H1 (cell line): ENCODE measurements at regions not wholly inside any gene's neighbourhood (a gene's known extent, or its start where the extent isn't known, plus 50 kb on each side); places are given as distances from the start of the nearest gene placed in this dataset.

Source experiments
- JUN ChIP-seq: IDR thresholded peaks from 2 replicates; pipeline ENCODE4 v1.6.1; 2011; ENCODE audit warnings: low read depth, mild to moderate bottlenecking, improper control_type of control experiment, low read length
- JUND ChIP-seq: IDR thresholded peaks from 2 replicates; pipeline ENCODE4 v1.6.1; 2011; ENCODE audit warnings: mild to moderate bottlenecking, improper control_type of control experiment, low read length
- SP2 ChIP-seq: IDR thresholded peaks from 2 replicates; pipeline ENCODE4 v1.6.1; 2012; ENCODE audit warnings: mild to moderate bottlenecking, low read length, inconsistent platforms
- TF ChIP-seq, protein P1 (sequence below), 3 experiments: IDR thresholded peaks; 1 replicate in 2 of 3; 2 replicates in 1 of 3; pipeline versions ENCODE4 v1.5.1 to v1.6.1; 2011; ENCODE audit warnings: low read length in 3 of 3, mild to moderate bottlenecking in 3 of 3, inconsistent platforms in 2 of 3, low read depth in 1 of 3, moderate library complexity in 1 of 3; ENCODE audit not compliant: insufficient read depth in 1 of 3; ENCODE audit errors: control extremely low read depth in 1 of 3

DNA sequence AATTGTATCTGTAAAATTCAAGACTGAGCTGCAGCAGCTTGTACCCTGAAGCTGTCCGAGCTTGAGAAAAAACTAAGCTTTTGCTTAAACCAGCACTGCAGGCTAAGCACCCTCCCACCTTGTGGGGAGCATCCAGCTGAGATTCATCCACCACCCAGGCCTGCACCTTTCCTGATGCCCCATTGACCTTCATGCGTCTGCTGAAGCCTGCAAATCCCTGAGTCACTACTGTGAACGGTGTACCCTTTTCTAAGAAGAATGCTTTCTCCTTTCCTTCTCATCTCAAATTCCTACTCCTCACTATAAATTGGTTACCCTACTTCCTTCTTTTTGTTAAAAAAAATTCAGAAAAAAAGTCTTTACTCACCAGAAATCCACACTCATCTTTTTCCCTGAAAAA lies 90.9 kb upstream of the RGS18 start:
- TF ChIP-seq JUN (no peak), SP2 (no peak), JUND (no peak)
- TF ChIP-seq, protein P1, sequence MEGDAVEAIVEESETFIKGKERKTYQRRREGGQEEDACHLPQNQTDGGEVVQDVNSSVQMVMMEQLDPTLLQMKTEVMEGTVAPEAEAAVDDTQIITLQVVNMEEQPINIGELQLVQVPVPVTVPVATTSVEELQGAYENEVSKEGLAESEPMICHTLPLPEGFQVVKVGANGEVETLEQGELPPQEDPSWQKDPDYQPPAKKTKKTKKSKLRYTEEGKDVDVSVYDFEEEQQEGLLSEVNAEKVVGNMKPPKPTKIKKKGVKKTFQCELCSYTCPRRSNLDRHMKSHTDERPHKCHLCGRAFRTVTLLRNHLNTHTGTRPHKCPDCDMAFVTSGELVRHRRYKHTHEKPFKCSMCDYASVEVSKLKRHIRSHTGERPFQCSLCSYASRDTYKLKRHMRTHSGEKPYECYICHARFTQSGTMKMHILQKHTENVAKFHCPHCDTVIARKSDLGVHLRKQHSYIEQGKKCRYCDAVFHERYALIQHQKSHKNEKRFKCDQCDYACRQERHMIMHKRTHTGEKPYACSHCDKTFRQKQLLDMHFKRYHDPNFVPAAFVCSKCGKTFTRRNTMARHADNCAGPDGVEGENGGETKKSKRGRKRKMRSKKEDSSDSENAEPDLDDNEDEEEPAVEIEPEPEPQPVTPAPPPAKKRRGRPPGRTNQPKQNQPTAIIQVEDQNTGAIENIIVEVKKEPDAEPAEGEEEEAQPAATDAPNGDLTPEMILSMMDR (IDR thresholded peaks at IDR 0.05; ENCODE audit: control extremely low read depth in 1 of 3, insufficient read depth in 1 of 3, low read depth in 1 of 3, low read length in 3 of 3), result no peak
